ENCODE measurements at regions not wholly inside any gene's neighbourhood (a gene's known extent, or its start where the extent isn't known, plus 50 kb on each side); places are given as distances from the start of the nearest gene placed in this dataset.

GRCh38 chr1:209086486-209087192, 496.9 kb upstream of the CAMK1G start:
- no peak for TF ChIP-seq POLR2A (IDR thresholded peaks at IDR 0.05)
- TF ChIP-seq, protein P1, sequence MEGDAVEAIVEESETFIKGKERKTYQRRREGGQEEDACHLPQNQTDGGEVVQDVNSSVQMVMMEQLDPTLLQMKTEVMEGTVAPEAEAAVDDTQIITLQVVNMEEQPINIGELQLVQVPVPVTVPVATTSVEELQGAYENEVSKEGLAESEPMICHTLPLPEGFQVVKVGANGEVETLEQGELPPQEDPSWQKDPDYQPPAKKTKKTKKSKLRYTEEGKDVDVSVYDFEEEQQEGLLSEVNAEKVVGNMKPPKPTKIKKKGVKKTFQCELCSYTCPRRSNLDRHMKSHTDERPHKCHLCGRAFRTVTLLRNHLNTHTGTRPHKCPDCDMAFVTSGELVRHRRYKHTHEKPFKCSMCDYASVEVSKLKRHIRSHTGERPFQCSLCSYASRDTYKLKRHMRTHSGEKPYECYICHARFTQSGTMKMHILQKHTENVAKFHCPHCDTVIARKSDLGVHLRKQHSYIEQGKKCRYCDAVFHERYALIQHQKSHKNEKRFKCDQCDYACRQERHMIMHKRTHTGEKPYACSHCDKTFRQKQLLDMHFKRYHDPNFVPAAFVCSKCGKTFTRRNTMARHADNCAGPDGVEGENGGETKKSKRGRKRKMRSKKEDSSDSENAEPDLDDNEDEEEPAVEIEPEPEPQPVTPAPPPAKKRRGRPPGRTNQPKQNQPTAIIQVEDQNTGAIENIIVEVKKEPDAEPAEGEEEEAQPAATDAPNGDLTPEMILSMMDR (IDR thresholded peaks at IDR 0.05) = no peak
